ENCODE measurements at regions not wholly inside any gene's neighbourhood (a gene's known extent, or its start where the extent isn't known, plus 50 kb on each side); places are given as distances from the start of the nearest gene placed in this dataset.
"Not testable (repeated sequence)": the region's sequence is repeated elsewhere in the genome, so short reads cannot be mapped to it uniquely, and the experiment has no call there.

DNA sequence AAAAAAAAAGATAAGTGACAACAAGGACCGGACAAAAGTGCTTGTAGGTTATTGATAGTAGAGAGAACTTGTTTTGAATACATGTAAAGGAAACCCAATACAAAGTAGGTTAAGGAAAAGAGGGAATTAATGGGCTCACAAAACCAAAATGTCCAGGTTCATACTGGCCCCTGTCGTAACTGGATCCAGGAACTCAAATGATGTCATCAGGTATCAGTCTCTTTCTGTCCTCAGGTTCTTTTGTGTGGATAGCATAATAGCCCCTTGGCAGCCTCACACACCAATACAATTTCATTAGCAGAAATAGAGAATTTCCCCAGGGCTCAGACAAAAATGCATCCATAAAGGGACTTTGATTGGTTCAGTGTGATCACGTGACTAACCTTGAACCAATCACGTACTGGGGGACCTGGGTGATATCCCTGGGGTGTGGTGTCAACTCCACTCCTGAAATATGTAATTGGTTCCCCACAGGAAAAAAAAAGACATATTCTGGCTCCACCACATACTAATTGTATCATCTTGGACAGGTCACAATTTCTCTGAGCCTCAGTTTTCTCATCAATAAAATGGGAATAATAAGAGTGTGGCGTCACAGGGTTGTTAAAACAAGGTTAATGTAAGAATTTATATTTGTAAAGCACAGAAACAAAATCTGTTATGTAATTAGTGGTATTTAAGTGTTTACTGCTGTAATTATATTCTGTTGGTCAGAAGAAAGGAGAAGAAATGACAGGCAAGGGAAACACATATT, 174.8 kb downstream of the PDGFRA start:
- Histone ChIP-seq H3K9me3 (ENCODE audit: low read depth) (no peaks in the 10 kb centered on the region), H3K27ac (no peak overlapping the region), H3K27me3 (no peaks in the 10 kb centered on the region), H3K36me3 (no peaks in the 10 kb centered on the region), H3K4me1 (ENCODE audit: low read depth) (no peaks in the 10 kb centered on the region), H3K4me3 (no peak overlapping the region)
- TF ChIP-seq, protein P1, sequence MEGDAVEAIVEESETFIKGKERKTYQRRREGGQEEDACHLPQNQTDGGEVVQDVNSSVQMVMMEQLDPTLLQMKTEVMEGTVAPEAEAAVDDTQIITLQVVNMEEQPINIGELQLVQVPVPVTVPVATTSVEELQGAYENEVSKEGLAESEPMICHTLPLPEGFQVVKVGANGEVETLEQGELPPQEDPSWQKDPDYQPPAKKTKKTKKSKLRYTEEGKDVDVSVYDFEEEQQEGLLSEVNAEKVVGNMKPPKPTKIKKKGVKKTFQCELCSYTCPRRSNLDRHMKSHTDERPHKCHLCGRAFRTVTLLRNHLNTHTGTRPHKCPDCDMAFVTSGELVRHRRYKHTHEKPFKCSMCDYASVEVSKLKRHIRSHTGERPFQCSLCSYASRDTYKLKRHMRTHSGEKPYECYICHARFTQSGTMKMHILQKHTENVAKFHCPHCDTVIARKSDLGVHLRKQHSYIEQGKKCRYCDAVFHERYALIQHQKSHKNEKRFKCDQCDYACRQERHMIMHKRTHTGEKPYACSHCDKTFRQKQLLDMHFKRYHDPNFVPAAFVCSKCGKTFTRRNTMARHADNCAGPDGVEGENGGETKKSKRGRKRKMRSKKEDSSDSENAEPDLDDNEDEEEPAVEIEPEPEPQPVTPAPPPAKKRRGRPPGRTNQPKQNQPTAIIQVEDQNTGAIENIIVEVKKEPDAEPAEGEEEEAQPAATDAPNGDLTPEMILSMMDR (IDR thresholded peaks at IDR 0.05; ENCODE audit: low read depth, low read length), result no peak
- DNase-seq (ENCODE audit: low read depth in 1 of 2, low spot score in 1 of 2), result no peak

DNA sequence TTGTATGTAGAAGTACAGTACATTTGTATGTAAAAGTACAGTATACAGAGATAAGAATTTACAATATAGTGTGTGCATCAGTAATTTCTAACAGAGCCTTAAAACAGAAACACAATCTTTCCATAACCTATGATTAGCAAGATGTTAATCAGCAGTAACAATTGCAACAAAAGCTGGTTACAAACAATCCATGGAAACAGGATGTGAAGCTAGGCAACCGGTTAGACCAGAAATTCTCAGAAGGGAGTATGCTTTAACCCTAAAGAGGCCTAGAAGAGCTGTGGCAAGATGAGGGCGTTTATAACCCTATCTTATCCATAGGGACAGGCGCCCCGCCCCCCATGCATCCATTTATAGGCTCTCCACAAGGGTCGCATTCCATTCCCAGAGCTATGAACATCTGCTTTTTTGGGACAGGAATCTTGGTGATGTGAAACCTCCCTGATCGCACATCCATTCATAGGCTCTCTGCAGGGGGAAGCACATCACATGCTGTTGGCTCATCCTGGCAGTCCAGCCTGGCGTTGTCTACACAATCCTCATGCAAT, 180.3 kb downstream of the PDGFRA start:
- H3K4me3 ChIP-seq; H3K27me3 ChIP-seq; H3K9me3 ChIP-seq (ENCODE audit: low read depth); H3K36me3 ChIP-seq; H3K4me1 ChIP-seq (ENCODE audit: low read depth); H3K27ac ChIP-seq; DNase-seq (ENCODE audit: low read depth in 1 of 2, low spot score in 1 of 2): not testable (repeated sequence)

DNA sequence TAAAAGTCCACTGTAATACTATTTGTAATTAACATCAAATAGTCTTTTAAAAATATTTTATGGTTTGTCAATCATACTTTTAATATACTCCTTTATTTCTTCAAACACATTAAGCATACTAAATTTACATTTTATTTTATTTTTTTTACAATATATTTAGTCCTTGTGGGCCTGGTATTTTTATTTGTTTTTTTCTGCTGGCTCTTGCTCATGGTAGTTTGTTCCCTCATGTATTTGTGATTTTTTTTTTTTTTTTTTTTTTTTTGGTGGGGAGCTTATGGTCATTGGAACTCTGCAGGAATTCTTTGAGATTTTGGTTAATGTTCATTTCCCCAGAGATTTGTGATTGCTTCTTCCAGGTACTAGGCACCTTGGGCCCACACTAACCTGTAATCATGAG, 185.5 kb downstream of the PDGFRA start:
- no peaks in the 10 kb centered on the region for H3K4me1 ChIP-seq (ENCODE audit: low read depth)
- TF ChIP-seq, protein P1 (IDR thresholded peaks at IDR 0.05; ENCODE audit: low read depth, low read length), result no peak
- no peaks in the 10 kb centered on the region for H3K27me3 ChIP-seq
- DNase-seq (ENCODE audit: low read depth in 1 of 2, low spot score in 1 of 2), result no peak
- no peaks in the 10 kb centered on the region for H3K36me3 ChIP-seq
- H3K27ac ChIP-seq, result no peak overlapping the region
- no peak overlapping the region for H3K4me3 ChIP-seq
- H3K9me3 ChIP-seq (ENCODE audit: low read depth), result no peaks in the 10 kb centered on the region

DNA sequence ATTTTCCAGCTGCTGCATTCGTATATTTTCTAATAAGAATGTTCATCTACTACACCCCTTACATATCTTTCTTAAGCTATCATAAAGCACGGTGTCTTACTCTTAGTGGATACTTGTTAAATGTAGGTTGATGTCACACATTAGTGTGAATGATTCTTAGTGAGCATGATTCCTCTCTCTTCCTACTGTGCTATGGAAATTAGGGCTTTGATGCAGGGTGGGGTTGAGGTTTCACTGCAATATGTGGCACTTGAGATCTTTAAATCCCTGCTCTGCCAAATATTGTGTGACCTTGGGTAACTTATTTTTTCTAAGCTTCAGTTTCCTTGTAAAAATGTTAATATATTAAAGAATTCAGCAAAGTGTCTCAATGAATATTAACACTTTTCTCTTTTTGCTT, 188.4 kb downstream of the PDGFRA start:
- no peak overlapping the region for H3K27ac ChIP-seq
- H3K9me3 ChIP-seq (ENCODE audit: low read depth), result no peaks in the 10 kb centered on the region
- TF ChIP-seq, protein P1 (IDR thresholded peaks at IDR 0.05; ENCODE audit: low read depth, low read length), result no peak
- no peak overlapping the region for H3K4me3 ChIP-seq
- no peaks in the 10 kb centered on the region for H3K27me3 ChIP-seq
- no peaks in the 10 kb centered on the region for H3K4me1 ChIP-seq (ENCODE audit: low read depth)
- no peak for DNase-seq (ENCODE audit: low read depth in 1 of 2, low spot score in 1 of 2)
- no peaks in the 10 kb centered on the region for H3K36me3 ChIP-seq

DNA sequence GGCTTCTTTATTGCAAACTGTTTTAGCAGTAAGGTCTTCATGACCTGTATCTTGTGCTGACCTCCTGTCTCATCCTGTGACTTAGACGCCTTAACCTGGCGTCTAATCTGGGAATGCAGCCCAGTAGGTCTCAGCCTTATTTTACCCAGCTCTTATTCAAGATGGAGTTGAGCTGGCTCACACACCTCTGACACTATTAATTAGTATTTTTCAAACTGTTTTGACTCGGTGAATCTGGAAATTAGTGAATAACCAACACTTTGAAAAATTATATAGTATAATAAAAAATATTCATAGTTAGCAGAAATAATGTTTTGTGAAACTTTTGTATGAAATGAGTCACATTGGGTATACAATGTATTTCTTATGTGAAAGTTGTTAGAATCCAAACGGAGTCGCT, 189.4 kb downstream of the PDGFRA start:
- Histone ChIP-seq H3K36me3 (no peaks in the 10 kb centered on the region), H3K9me3 (ENCODE audit: low read depth) (no peaks in the 10 kb centered on the region), H3K4me1 (ENCODE audit: low read depth) (no peaks in the 10 kb centered on the region), H3K27ac (no peak overlapping the region), H3K27me3 (no peaks in the 10 kb centered on the region), H3K4me3 (no peak overlapping the region)
- TF ChIP-seq, protein P1 (IDR thresholded peaks at IDR 0.05; ENCODE audit: low read depth, low read length), result no peak
- DNase-seq (ENCODE audit: low read depth in 1 of 2, low spot score in 1 of 2), result no peak

DNA sequence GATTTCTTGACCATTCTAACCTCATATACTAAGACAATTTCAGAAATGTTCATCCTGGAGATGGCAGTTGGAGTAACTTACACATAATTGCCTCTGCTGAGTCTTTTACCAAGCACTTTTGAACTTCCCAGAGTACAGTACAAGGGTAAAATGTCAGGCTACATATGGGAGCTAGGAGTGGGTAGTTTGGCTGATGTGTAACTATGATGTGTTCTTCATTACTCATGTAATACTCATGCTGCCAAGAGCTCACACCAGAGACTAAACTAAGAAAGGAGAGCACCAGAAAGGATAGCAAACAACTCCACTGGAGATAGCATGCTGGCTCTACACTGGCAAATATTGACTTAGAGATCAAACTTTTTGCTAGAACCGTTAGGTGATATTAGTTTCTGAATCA, 194.0 kb downstream of the PDGFRA start:
- Histone ChIP-seq H3K9me3 (ENCODE audit: low read depth) (no peaks in the 10 kb centered on the region), H3K27ac (no peak overlapping the region), H3K4me1 (ENCODE audit: low read depth) (no peaks in the 10 kb centered on the region), H3K36me3 (no peaks in the 10 kb centered on the region), H3K27me3 (peaks cover 3% of the 10 kb centered on the region), H3K4me3 (no peak overlapping the region)
- no peak for DNase-seq (ENCODE audit: low read depth in 1 of 2, low spot score in 1 of 2)
- TF ChIP-seq, protein P1 (IDR thresholded peaks at IDR 0.05; ENCODE audit: low read depth, low read length), result no peak

Data from cardiac muscle cell (in vitro differentiated cells and primary cell).